ENCODE measurements at regions not wholly inside any gene's neighbourhood (a gene's known extent, or its start where the extent isn't known, plus 50 kb on each side); places are given as distances from the start of the nearest gene placed in this dataset.

DNA sequence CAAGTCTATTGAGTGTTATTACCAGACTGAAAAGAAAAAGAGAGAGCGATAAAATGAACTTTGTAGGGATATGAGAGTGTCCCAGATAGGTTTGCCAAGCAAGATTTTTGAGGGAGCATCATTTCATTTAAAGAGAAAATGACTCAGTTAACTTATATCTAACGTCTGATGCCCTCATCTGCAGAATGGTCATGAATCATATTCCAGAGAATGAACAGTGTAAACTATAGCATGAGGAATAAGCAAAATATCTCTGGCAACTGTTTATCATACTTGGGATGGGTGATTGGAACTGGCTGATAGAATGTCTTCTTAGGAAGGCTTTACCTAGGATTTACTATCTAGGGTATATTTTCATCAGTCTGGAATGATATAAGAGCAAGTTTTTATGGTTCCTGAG lies 289.4 kb downstream of the CMPK2 start:
- no peak for DNase-seq (ENCODE audit: low read depth, low spot score)
- TF ChIP-seq POLR2AphosphoS5 (IDR thresholded peaks at IDR 0.05; ENCODE audit: low read depth, low read length) (no peak), RAD21 (IDR thresholded peaks at IDR 0.05; ENCODE audit: low read depth) (no peak), POLR2A (IDR thresholded peaks at IDR 0.05; ENCODE audit: borderline replicate concordance, extremely low read depth, insufficient read depth, insufficient read length) (no peak)
- ATAC-seq: no peak

DNA sequence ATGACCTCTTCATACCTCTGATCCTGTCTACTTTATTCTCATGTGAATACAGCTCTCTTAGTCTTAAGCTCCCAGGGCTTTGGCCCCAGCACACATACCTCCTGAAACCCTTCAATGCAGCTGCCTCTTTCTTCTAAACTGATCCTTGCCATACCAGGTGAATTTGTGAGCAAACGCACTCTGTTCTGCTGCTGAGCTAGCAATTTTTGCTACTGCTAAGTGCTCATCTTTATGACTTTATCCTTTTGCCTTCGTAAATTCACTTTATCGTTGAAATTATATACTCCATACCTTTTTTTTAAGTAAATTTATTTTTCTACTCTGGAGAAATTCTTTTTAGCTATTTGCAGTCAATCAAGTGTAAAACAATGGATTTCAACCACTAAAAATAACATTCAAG lies 287.7 kb downstream of the CMPK2 start:
- no peak for ATAC-seq
- no peaks in the 10 kb centered on the region for H3K4me1 ChIP-seq (ENCODE audit: control insufficient read depth in 1 of 2, insufficient read depth in 2 of 2, low read length in 2 of 2)
- no peak overlapping the region for H3K27ac ChIP-seq (ENCODE audit: low read depth, low read length)
- H3K4me3 ChIP-seq (replicated peaks in 1 of 2; ENCODE audit: low read depth in 1 of 2, low read length in 2 of 2): no peak overlapping the region
- H3K79me2 ChIP-seq (ENCODE audit: insufficient read depth, low read length): no peaks in the 10 kb centered on the region
- H3K4me2 ChIP-seq (ENCODE audit: low read length): no peak overlapping the region
- no peak overlapping the region for H2AFZ ChIP-seq (ENCODE audit: low read depth, low read length, poor library complexity, severe bottlenecking)
- no peaks in the 10 kb centered on the region for H3K9me2 ChIP-seq (ENCODE audit: insufficient read depth)
- no peaks in the 10 kb centered on the region for H4K20me1 ChIP-seq (ENCODE audit: insufficient read depth)
- H3K9me3 ChIP-seq (ENCODE audit: control insufficient read depth in 1 of 2, insufficient read depth in 1 of 2, low read depth in 1 of 2, low read length in 2 of 2): no peaks in the 10 kb centered on the region; a peak in 1 of 4 replicates
- no peak for DNase-seq (ENCODE audit: low read depth, low spot score)
- POLR2A ChIA-PET: no interaction called here
- no TSS peak for BruUV-seq (replicated peaks)
- RAD21 ChIA-PET (ENCODE audit: low non-redundant PET in 1 of 2, low total read pairs in 2 of 2, uncharacterized antibody in 2 of 2, unreplicated experiment in 2 of 2): no interaction called here
- H3K27me3 ChIP-seq (ENCODE audit: insufficient read depth, low read length): no peaks in the 10 kb centered on the region
- H3K9ac ChIP-seq (ENCODE audit: low read length): no peak overlapping the region
- intact Hi-C loops (cut with micrococcal nuclease): no loop called here
- no peaks in the 10 kb centered on the region for H3K36me3 ChIP-seq (ENCODE audit: control insufficient read depth in 1 of 2, insufficient read depth in 2 of 2, low read length in 2 of 2)
- CTCF ChIA-PET: no interaction called here
- no peak for TF ChIP-seq ZNF274 (IDR thresholded peaks at IDR 0.05; ENCODE audit: low read depth, low read length)
- no peak for TF ChIP-seq FOSL1 (IDR thresholded peaks at IDR 0.05; ENCODE audit: low read depth)
- no peak for TF ChIP-seq TCF7L2 (IDR thresholded peaks at IDR 0.05; ENCODE audit: borderline replicate concordance, extremely low read depth, insufficient read depth, insufficient read length)
- TF ChIP-seq CEBPB (IDR thresholded peaks at IDR 0.05; ENCODE audit: low read depth): no peak
- no peak for TF ChIP-seq EGR1 (IDR thresholded peaks at IDR 0.05; ENCODE audit: low read depth)
- no peak for TF ChIP-seq EZH2 (IDR thresholded peaks at IDR 0.05)
- TF ChIP-seq SP1 (IDR thresholded peaks at IDR 0.05; ENCODE audit: low read depth): no peak
- no peak for TF ChIP-seq SRF (IDR thresholded peaks at IDR 0.05; ENCODE audit: low read depth)
- TF ChIP-seq, protein P1, sequence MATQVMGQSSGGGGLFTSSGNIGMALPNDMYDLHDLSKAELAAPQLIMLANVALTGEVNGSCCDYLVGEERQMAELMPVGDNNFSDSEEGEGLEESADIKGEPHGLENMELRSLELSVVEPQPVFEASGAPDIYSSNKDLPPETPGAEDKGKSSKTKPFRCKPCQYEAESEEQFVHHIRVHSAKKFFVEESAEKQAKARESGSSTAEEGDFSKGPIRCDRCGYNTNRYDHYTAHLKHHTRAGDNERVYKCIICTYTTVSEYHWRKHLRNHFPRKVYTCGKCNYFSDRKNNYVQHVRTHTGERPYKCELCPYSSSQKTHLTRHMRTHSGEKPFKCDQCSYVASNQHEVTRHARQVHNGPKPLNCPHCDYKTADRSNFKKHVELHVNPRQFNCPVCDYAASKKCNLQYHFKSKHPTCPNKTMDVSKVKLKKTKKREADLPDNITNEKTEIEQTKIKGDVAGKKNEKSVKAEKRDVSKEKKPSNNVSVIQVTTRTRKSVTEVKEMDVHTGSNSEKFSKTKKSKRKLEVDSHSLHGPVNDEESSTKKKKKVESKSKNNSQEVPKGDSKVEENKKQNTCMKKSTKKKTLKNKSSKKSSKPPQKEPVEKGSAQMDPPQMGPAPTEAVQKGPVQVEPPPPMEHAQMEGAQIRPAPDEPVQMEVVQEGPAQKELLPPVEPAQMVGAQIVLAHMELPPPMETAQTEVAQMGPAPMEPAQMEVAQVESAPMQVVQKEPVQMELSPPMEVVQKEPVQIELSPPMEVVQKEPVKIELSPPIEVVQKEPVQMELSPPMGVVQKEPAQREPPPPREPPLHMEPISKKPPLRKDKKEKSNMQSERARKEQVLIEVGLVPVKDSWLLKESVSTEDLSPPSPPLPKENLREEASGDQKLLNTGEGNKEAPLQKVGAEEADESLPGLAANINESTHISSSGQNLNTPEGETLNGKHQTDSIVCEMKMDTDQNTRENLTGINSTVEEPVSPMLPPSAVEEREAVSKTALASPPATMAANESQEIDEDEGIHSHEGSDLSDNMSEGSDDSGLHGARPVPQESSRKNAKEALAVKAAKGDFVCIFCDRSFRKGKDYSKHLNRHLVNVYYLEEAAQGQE (IDR thresholded peaks at IDR 0.05; ENCODE audit: low read depth): no peak
- no peak for TF ChIP-seq EZH2phosphoT487 (IDR thresholded peaks at IDR 0.05; ENCODE audit: borderline replicate concordance)
- TF ChIP-seq, protein P2, sequence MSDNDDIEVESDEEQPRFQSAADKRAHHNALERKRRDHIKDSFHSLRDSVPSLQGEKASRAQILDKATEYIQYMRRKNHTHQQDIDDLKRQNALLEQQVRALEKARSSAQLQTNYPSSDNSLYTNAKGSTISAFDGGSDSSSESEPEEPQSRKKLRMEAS (IDR thresholded peaks at IDR 0.05): no peak
- no peak for TF ChIP-seq YY1 (IDR thresholded peaks at IDR 0.05; ENCODE audit: extremely low read depth, insufficient replicate concordance, low read depth, low read length)
- TF ChIP-seq ZFX (IDR thresholded peaks at IDR 0.05): no peak
- TF ChIP-seq, protein P3, sequence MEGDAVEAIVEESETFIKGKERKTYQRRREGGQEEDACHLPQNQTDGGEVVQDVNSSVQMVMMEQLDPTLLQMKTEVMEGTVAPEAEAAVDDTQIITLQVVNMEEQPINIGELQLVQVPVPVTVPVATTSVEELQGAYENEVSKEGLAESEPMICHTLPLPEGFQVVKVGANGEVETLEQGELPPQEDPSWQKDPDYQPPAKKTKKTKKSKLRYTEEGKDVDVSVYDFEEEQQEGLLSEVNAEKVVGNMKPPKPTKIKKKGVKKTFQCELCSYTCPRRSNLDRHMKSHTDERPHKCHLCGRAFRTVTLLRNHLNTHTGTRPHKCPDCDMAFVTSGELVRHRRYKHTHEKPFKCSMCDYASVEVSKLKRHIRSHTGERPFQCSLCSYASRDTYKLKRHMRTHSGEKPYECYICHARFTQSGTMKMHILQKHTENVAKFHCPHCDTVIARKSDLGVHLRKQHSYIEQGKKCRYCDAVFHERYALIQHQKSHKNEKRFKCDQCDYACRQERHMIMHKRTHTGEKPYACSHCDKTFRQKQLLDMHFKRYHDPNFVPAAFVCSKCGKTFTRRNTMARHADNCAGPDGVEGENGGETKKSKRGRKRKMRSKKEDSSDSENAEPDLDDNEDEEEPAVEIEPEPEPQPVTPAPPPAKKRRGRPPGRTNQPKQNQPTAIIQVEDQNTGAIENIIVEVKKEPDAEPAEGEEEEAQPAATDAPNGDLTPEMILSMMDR (IDR thresholded peaks at IDR 0.05 in 2 of 3, conservative IDR thresholded peaks at IDR 0.05 in 1 of 3; ENCODE audit: borderline replicate concordance in 1 of 3, insufficient read depth in 1 of 3, low read depth in 2 of 3, low read length in 2 of 3): no peak
- no peak for TF ChIP-seq ELF1 (IDR thresholded peaks at IDR 0.05; ENCODE audit: borderline replicate concordance, low read depth)
- no peak for TF ChIP-seq POLR2A (IDR thresholded peaks at IDR 0.05; ENCODE audit: borderline replicate concordance, extremely low read depth, insufficient read depth, insufficient read length)

More for the DNA sequence above, 289.4 kb downstream of the CMPK2 start:
- Histone ChIP-seq H3K9me2 (ENCODE audit: insufficient read depth) (no peaks in the 10 kb centered on the region), H3K36me3 (ENCODE audit: control insufficient read depth in 1 of 2, insufficient read depth in 2 of 2, low read length in 2 of 2) (no peaks in the 10 kb centered on the region), H3K4me3 (replicated peaks in 1 of 2; ENCODE audit: low read depth in 1 of 2, low read length in 2 of 2) (no peak overlapping the region), H4K20me1 (ENCODE audit: insufficient read depth) (no peaks in the 10 kb centered on the region), H3K27me3 (ENCODE audit: insufficient read depth, low read length) (no peaks in the 10 kb centered on the region), H3K9me3 (ENCODE audit: control insufficient read depth in 1 of 2, insufficient read depth in 1 of 2, low read depth in 1 of 2, low read length in 2 of 2) (no peaks in the 10 kb centered on the region; a peak in 1 of 4 replicates), H3K9ac (ENCODE audit: low read length) (no peak overlapping the region), H3K4me2 (ENCODE audit: low read length) (no peak overlapping the region), H3K4me1 (ENCODE audit: control insufficient read depth in 1 of 2, insufficient read depth in 2 of 2, low read length in 2 of 2) (no peaks in the 10 kb centered on the region), H3K79me2 (ENCODE audit: insufficient read depth, low read length) (no peaks in the 10 kb centered on the region), H3K27ac (ENCODE audit: low read depth, low read length) (no peak overlapping the region), H2AFZ (ENCODE audit: low read depth, low read length, poor library complexity, severe bottlenecking) (no peak overlapping the region)
- BruUV-seq (replicated peaks): no TSS peak
- ChIA-PET RAD21 (ENCODE audit: low non-redundant PET in 1 of 2, low total read pairs in 2 of 2, uncharacterized antibody in 2 of 2, unreplicated experiment in 2 of 2) (no interaction called here), CTCF (no interaction called here), POLR2A (no interaction called here)
- intact Hi-C loops (cut with micrococcal nuclease): no loop called here

All from HCT116 (cell line).